ENCODE measurements at regions not wholly inside any gene's neighbourhood (a gene's known extent, or its start where the extent isn't known, plus 50 kb on each side); places are given as distances from the start of the nearest gene placed in this dataset.

- H3K27me3 ChIP-seq (replicated peaks; ENCODE audit: control insufficient read depth, insufficient read depth, low read length): no peaks in the 10 kb centered on the region; the same call in 1 of the 2 replicates
- no peak for TF ChIP-seq CTCF (IDR thresholded peaks at IDR 0.05; ENCODE audit: insufficient read depth, low read length, poor library complexity, severe bottlenecking)
- DNase-seq (ENCODE audit: extremely low read depth, insufficient read length): no peak
These were observed 192.0 kb upstream of the TPRG1 start for GRCh38 chr3:188979669-188980310.

DNA sequence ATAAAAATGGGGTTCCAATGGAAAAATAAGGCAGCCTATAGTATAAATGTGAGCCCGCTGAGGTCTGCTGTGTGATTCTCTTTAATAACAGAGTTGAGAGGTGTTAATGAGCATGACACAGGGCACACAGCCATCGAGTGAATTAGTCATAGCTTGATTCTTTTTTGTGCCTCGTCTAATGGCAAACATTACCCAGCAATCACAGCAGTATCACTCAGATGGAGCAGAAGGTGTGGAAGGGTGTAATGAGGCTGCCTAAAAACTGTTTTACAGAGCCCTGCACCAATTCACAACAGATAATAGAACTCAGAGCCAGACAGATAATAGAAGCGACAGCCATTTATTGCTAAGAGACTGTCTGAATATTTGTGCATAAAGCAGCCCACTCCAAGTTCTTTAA, 178.6 kb upstream of the TPRG1 start:
- no peak for DNase-seq (ENCODE audit: extremely low read depth, insufficient read length)
- H3K36me3 ChIP-seq (ENCODE audit: control insufficient read depth, insufficient read depth, low read length): no peaks in the 10 kb centered on the region
- no peak for TF ChIP-seq CTCF (IDR thresholded peaks at IDR 0.05; ENCODE audit: insufficient read depth, low read length, poor library complexity, severe bottlenecking)
- H3K4me3 ChIP-seq (replicated peaks; ENCODE audit: low read depth, low read length): no peak overlapping the region
- H3K27me3 ChIP-seq (replicated peaks; ENCODE audit: control insufficient read depth, insufficient read depth, low read length): no peaks in the 10 kb centered on the region

More at GRCh38 chr3:188979669-188980310, 192.0 kb upstream of the TPRG1 start:
- Histone ChIP-seq H3K36me3 (ENCODE audit: control insufficient read depth, insufficient read depth, low read length) (no peaks in the 10 kb centered on the region), H3K4me3 (replicated peaks; ENCODE audit: low read depth, low read length) (no peak overlapping the region)

GRCh38 chr3:189001559-189001958, 170.2 kb upstream of the TPRG1 start:
- no peak for TF ChIP-seq CTCF (IDR thresholded peaks at IDR 0.05; ENCODE audit: insufficient read depth, low read length, poor library complexity, severe bottlenecking)
- Histone ChIP-seq H3K36me3 (ENCODE audit: control insufficient read depth, insufficient read depth, low read length) (no peaks in the 10 kb centered on the region), H3K27me3 (replicated peaks; ENCODE audit: control insufficient read depth, insufficient read depth, low read length) (no peaks in the 10 kb centered on the region; the same call in 1 of the 2 replicates), H3K4me3 (replicated peaks; ENCODE audit: low read depth, low read length) (no peak overlapping the region)
- DNase-seq (ENCODE audit: extremely low read depth, insufficient read length): no peak

DNA sequence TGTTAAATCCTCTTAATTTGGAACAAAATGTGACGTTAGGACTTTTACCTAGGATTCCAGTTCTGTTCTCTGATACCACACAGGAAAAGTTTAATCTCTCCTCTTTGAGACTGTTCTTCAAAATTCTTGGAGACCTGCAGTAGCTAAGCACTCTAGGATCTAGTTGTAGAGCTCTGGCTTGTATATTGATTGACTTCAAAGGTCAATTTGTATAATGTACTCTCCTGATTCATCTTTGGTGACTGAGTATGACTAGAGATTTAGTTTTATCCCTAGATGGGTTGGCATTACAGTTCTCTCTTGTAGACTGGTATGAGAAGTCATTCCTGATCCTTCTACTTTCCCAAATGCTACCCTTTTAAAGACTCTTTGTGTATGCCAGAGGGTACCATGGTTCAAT, 168.4 kb upstream of the TPRG1 start:
- no peak for DNase-seq (ENCODE audit: extremely low read depth, insufficient read length)
- no peak for TF ChIP-seq CTCF (IDR thresholded peaks at IDR 0.05; ENCODE audit: insufficient read depth, low read length, poor library complexity, severe bottlenecking)

DNA sequence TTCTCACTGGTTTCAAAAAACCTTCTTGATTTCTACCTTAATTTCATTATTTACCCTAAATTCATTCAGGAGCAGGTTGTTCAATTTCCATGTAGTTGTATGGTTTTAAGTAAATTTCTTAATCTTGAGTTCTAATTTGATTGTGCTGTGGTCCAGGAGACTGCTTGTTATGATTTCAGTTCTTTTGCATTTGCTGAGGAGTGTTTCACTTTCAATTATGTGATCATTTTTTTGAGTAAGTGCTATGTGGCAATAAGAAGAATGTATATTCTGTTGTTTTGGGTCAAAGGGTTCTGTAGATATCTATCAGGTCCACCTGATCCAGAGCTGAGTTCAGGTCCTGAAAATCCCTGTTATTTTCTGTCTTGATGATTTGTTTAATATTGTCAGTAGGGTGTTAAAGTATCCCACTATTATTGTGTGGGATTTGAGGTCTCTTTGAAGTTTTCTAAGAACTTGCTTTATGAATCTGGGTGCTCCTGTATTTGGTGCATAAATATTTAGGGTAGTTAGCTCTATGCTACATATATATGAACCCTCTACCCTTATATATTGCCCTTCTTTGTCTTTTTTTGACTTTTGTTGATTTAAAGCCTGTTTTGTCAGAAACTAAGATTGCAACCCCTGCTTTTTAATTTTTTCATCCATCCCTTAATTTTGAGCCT, 158.4 kb upstream of the TPRG1 start:
- DNase-seq (ENCODE audit: extremely low read depth, insufficient read length): no peak
- Histone ChIP-seq H3K4me3 (replicated peaks; ENCODE audit: low read depth, low read length) (no peak overlapping the region), H3K36me3 (ENCODE audit: control insufficient read depth, insufficient read depth, low read length) (no peaks in the 10 kb centered on the region), H3K27me3 (replicated peaks; ENCODE audit: control insufficient read depth, insufficient read depth, low read length) (no peaks in the 10 kb centered on the region)
- no peak for TF ChIP-seq CTCF (IDR thresholded peaks at IDR 0.05; ENCODE audit: insufficient read depth, low read length, poor library complexity, severe bottlenecking)

More for the DNA sequence above, 168.4 kb upstream of the TPRG1 start:
- Histone ChIP-seq H3K27me3 (replicated peaks; ENCODE audit: control insufficient read depth, insufficient read depth, low read length) (no peaks in the 10 kb centered on the region; the same call in 1 of the 2 replicates), H3K36me3 (ENCODE audit: control insufficient read depth, insufficient read depth, low read length) (no peaks in the 10 kb centered on the region), H3K4me3 (replicated peaks; ENCODE audit: low read depth, low read length) (no peak overlapping the region)
